Cerebellar cortex (tissue), 1 donor: ENCODE measurements at regions not wholly inside any gene's neighbourhood (a gene's known extent, or its start where the extent isn't known, plus 50 kb on each side); places are given as distances from the start of the nearest gene placed in this dataset.

Experiments used
- DNase-seq: peaks from one replicate; pipeline ENCODE4 v3.0.0-alpha.2; 2015; ENCODE audit warnings: low spot score

- DNase-seq: no peak
Observed at GRCh38 chr6:79775222-79775621, 144.1 kb downstream of the SH3BGRL2 start.

DNA sequence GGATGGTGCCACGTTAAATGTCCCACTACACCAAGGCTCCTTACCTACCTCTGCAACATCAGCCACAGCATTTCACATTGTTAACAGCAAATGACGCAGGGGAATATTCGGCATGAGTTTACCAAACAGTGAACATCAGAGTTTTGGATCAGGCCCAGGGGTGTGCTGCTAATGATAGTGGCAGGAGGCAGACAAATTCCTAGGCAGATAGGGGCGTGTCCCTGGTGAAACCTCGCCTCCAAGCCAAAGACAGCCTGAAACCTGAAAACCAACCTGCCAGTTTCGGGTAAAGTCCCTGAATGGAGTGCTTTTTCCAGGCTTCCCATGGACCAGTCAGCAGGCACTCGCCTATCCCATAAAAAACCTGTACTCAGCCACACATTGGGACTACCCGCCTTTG is 133.6 kb downstream of the SH3BGRL2 start:
- no peak for DNase-seq

DNA sequence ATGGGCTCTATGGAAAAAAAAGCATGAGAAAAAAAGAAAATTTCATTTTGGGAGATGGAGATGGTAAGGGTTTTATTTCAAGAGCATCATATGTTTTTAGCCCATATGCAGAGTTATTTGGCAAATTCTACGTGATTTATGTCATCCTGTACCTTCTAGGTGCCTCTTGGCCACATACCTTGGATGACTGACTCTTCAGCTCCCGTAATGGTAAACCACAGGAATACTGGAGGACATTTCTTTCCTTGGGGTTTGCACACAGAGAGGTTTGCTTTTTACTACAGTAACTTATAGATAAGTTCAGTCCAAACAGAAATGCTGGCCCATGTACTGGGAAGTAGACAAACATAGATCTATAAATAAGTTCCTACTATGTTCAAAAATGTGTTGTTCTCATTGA is 132.2 kb downstream of the SH3BGRL2 start:
- no peak for DNase-seq

DNA sequence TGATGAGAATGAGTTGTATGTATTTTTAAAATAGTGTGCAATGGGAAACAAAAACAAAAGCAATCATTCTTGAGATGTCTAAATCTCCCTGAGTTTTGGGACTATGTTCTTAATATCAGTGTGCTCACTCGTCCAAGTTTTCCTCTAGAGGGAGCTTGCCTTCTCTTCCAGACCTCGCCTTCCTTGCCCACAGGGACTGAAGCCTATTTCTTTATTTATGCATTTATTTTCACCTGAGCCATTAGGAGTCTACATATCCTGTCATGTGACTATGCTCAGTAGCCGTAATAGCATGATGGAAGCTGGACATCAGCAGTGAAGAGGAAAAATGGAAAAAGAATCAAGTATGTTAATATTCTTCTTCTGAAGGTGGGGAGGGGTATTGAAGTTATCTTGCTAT is 131.2 kb downstream of the SH3BGRL2 start:
- peak; percentile 46 for DNase-seq

- no peak for DNase-seq
Observed at GRCh38 chr6:79756496-79756895, 125.4 kb downstream of the SH3BGRL2 start.

DNA sequence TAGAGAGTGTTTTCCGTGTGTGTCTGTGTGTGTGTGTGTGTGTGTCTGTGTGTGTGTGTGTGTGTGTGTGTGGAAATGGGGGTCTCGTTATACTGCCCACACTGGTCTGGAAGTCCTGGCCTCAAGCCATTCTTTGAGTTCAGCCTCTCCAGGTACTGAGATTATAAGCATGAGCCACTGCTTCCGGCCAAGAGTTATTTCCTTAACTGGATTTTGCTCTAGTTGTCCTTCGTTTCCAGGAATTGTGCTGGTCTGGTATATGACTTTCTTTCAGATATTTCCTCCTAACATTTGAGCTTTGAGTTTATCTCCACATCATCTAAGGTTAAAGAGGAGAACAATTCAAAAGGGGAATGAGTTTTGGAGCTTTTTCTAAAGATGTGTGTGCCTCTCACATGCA is 124.8 kb downstream of the SH3BGRL2 start:
- DNase-seq: no peak
